ENCODE measurements at regions not wholly inside any gene's neighbourhood (a gene's known extent, or its start where the extent isn't known, plus 50 kb on each side); places are given as distances from the start of the nearest gene placed in this dataset.

GRCh38 chr1:11594222-11594621 is 60.0 kb downstream of the FBXO2 start:
- TF ChIP-seq EP300 (IDR thresholded peaks at IDR 0.05; ENCODE audit: borderline replicate concordance in 1 of 2, low read depth in 2 of 2, low read length in 2 of 2), result no peak
- TF ChIP-seq, protein P1, sequence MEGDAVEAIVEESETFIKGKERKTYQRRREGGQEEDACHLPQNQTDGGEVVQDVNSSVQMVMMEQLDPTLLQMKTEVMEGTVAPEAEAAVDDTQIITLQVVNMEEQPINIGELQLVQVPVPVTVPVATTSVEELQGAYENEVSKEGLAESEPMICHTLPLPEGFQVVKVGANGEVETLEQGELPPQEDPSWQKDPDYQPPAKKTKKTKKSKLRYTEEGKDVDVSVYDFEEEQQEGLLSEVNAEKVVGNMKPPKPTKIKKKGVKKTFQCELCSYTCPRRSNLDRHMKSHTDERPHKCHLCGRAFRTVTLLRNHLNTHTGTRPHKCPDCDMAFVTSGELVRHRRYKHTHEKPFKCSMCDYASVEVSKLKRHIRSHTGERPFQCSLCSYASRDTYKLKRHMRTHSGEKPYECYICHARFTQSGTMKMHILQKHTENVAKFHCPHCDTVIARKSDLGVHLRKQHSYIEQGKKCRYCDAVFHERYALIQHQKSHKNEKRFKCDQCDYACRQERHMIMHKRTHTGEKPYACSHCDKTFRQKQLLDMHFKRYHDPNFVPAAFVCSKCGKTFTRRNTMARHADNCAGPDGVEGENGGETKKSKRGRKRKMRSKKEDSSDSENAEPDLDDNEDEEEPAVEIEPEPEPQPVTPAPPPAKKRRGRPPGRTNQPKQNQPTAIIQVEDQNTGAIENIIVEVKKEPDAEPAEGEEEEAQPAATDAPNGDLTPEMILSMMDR (IDR thresholded peaks at IDR 0.05; ENCODE audit: control extremely low read depth in 1 of 3, insufficient read depth in 1 of 3, low read depth in 1 of 3, low read length in 3 of 3), result peak; percentile 46 to 70 (median 54)
- TF ChIP-seq POLR2A (IDR thresholded peaks at IDR 0.05; ENCODE audit: control extremely low read depth in 1 of 2, low read depth in 2 of 2, low read length in 2 of 2), result no peak
- TF ChIP-seq POLR2AphosphoS5 (IDR thresholded peaks at IDR 0.05; ENCODE audit: low read depth, low read length), result no peak
- TF ChIP-seq, protein P2, sequence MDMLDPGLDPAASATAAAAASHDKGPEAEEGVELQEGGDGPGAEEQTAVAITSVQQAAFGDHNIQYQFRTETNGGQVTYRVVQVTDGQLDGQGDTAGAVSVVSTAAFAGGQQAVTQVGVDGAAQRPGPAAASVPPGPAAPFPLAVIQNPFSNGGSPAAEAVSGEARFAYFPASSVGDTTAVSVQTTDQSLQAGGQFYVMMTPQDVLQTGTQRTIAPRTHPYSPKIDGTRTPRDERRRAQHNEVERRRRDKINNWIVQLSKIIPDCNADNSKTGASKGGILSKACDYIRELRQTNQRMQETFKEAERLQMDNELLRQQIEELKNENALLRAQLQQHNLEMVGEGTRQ (IDR thresholded peaks at IDR 0.05; ENCODE audit: low read length), result no peak
- no peak for TF ChIP-seq EZH2 (IDR thresholded peaks at IDR 0.05; ENCODE audit: low read depth, low read length, severe bottlenecking)
- no peak for TF ChIP-seq MAX (IDR thresholded peaks at IDR 0.05)
- TF ChIP-seq GABPA (IDR thresholded peaks at IDR 0.05; ENCODE audit: borderline replicate concordance, insufficient read depth, low read length), result no peak
- TF ChIP-seq CHD2 (IDR thresholded peaks at IDR 0.05; ENCODE audit: low read length), result no peak
- no peak for TF ChIP-seq JUN (IDR thresholded peaks at IDR 0.05; ENCODE audit: low read depth, low read length)

All from H1 (cell line).